ENCODE measurements at regions not wholly inside any gene's neighbourhood (a gene's known extent, or its start where the extent isn't known, plus 50 kb on each side); places are given as distances from the start of the nearest gene placed in this dataset.

DNA sequence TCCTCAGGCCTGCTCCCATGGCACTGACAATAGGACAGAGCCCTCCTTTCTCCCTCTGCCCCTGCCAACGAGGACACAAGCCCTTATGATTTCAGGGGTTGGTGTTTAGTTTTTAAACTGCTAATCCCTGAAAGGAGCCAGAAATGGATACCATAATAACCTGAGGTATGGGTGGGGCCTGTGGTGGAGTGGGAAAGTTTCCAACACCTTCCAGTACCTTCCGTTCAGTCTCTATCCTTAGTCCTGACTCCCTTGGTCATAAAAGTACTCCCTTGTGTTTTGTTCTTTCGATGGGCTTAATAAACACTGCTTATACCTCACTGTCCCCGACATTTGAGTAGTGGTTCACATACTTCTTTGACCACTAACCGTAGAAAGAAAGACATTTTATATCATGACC lies 141.8 kb upstream of the MAGI3 start:
- H3K27ac ChIP-seq (ENCODE audit: low read depth in 1 of 2, low read length in 2 of 2) = no peak overlapping the region
- DNase-seq (ENCODE audit: low spot score) = no peak
- TF ChIP-seq RXRA (IDR thresholded peaks at IDR 0.05) (no peak), REST (IDR thresholded peaks at IDR 0.05) (no peak), SP1 (IDR thresholded peaks at IDR 0.05) (no peak), YY1 (IDR thresholded peaks at IDR 0.05) (no peak), RAD21 (IDR thresholded peaks at IDR 0.05) (no peak), HNF4A (conservative IDR thresholded peaks at IDR 0.05) (no peak), HNF4G (IDR thresholded peaks at IDR 0.05) (no peak), FOXA2 (IDR thresholded peaks at IDR 0.05) (no peak), FOXA1 (IDR thresholded peaks at IDR 0.05) (no peak), EGR1 (IDR thresholded peaks at IDR 0.05; ENCODE audit: low read depth in 2 of 2) (no peak)
- TF ChIP-seq, protein P1, sequence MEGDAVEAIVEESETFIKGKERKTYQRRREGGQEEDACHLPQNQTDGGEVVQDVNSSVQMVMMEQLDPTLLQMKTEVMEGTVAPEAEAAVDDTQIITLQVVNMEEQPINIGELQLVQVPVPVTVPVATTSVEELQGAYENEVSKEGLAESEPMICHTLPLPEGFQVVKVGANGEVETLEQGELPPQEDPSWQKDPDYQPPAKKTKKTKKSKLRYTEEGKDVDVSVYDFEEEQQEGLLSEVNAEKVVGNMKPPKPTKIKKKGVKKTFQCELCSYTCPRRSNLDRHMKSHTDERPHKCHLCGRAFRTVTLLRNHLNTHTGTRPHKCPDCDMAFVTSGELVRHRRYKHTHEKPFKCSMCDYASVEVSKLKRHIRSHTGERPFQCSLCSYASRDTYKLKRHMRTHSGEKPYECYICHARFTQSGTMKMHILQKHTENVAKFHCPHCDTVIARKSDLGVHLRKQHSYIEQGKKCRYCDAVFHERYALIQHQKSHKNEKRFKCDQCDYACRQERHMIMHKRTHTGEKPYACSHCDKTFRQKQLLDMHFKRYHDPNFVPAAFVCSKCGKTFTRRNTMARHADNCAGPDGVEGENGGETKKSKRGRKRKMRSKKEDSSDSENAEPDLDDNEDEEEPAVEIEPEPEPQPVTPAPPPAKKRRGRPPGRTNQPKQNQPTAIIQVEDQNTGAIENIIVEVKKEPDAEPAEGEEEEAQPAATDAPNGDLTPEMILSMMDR (IDR thresholded peaks at IDR 0.05; ENCODE audit: low read depth, low read length, missing input control) = no peak
- TF ChIP-seq, protein P2, sequence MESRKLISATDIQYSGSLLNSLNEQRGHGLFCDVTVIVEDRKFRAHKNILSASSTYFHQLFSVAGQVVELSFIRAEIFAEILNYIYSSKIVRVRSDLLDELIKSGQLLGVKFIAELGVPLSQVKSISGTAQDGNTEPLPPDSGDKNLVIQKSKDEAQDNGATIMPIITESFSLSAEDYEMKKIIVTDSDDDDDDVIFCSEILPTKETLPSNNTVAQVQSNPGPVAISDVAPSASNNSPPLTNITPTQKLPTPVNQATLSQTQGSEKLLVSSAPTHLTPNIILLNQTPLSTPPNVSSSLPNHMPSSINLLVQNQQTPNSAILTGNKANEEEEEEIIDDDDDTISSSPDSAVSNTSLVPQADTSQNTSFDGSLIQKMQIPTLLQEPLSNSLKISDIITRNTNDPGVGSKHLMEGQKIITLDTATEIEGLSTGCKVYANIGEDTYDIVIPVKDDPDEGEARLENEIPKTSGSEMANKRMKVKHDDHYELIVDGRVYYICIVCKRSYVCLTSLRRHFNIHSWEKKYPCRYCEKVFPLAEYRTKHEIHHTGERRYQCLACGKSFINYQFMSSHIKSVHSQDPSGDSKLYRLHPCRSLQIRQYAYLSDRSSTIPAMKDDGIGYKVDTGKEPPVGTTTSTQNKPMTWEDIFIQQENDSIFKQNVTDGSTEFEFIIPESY (IDR thresholded peaks at IDR 0.05) = no peak
- H3K4me3 ChIP-seq (ENCODE audit: low read depth in 1 of 3, low read length in 3 of 3) = no peak overlapping the region
- H3K9me3 ChIP-seq (ENCODE audit: control insufficient read depth in 4 of 4, low read length in 3 of 4) = no peaks in the 10 kb centered on the region
- WGBS = 89% methylated on average over 5 of the region's 5 CpGs
- H3K9ac ChIP-seq (ENCODE audit: low read depth in 1 of 2, low read length in 2 of 2) = no peak overlapping the region
- no peaks in the 10 kb centered on the region for H3K4me1 ChIP-seq (ENCODE audit: control insufficient read depth in 4 of 4, insufficient read depth in 4 of 4, low read length in 3 of 4)
- H3K36me3 ChIP-seq (ENCODE audit: control insufficient read depth in 4 of 4, insufficient read depth in 3 of 4, low read depth in 1 of 4, low read length in 3 of 4) = no peaks in the 10 kb centered on the region
- no peaks in the 10 kb centered on the region for H3K27me3 ChIP-seq (ENCODE audit: control insufficient read depth in 4 of 4, insufficient read depth in 4 of 4, low read length in 3 of 4)

DNA sequence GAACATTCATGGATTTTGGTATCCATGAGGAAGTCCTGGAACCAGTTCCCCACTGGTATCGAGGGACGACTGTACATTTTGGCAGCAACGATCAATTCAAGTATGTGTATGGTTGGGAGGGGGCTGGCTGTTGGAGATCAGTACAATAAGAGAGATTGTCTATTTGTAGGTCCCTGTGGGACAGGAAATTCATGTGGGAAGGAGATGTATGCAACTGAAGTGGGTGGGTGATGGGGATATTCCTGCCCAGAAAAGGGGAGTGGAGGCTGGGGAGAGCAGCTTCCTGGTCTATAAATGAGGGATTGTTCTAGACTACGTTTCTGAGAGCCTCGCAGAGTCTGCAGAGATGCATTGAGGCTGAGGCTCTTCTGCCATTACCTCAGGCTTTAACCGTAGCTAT lies 140.2 kb upstream of the MAGI3 start:
- no peak overlapping the region for H3K27ac ChIP-seq (ENCODE audit: low read depth in 1 of 2, low read length in 2 of 2)
- H3K4me3 ChIP-seq (ENCODE audit: low read depth in 1 of 3, low read length in 3 of 3) = no peak overlapping the region
- H3K9ac ChIP-seq (ENCODE audit: low read depth in 1 of 2, low read length in 2 of 2) = no peak overlapping the region
- 84% methylated on average over 6 of the region's 6 CpGs for WGBS
- no peaks in the 10 kb centered on the region for H3K36me3 ChIP-seq (ENCODE audit: control insufficient read depth in 4 of 4, insufficient read depth in 3 of 4, low read depth in 1 of 4, low read length in 3 of 4)
- H3K27me3 ChIP-seq (ENCODE audit: control insufficient read depth in 4 of 4, insufficient read depth in 4 of 4, low read length in 3 of 4) = no peaks in the 10 kb centered on the region
- TF ChIP-seq GABPA (IDR thresholded peaks at IDR 0.05 in 1 of 2, conservative IDR thresholded peaks at IDR 0.05 in 1 of 2) (no peak), RAD21 (IDR thresholded peaks at IDR 0.05) (no peak), ATF3 (IDR thresholded peaks at IDR 0.05) (no peak)
- H3K4me1 ChIP-seq (ENCODE audit: control insufficient read depth in 4 of 4, insufficient read depth in 4 of 4, low read length in 3 of 4) = peaks cover 2 to 12% (median 6%) of the 10 kb centered on the region in 4 donors
- no peak for DNase-seq (ENCODE audit: low spot score)
- H3K9me3 ChIP-seq (ENCODE audit: control insufficient read depth in 4 of 4, low read length in 3 of 4) = no peaks in the 10 kb centered on the region
